Stimulated activated naive CD8-positive, alpha-beta T cell treated with anti-CD3 and anti-CD28 coated beads, Interleukin-15, amount 100 ng/mL, for 72 hours (primary cell): ENCODE measurements at regions not wholly inside any gene's neighbourhood (a gene's known extent, or its start where the extent isn't known, plus 50 kb on each side); places are given as distances from the start of the nearest gene placed in this dataset.

ENCODE experiments used
- ATAC-seq: fragments of 150-1000 bp; cut with Tn5 transposase; 2 replicates; pipeline ENCODE4 v1.10.0; 2021; ENCODE audit warnings: mild to moderate bottlenecking, moderate library complexity
- DNase-seq, 2 donors: peaks; one replicate each; pipeline ENCODE4 v3.0.0; 2021 to 2022
- H3K27ac Mint-ChIP-seq, 2 donors: one replicate each; pipeline ENCODE4 v1.8.0; 2022; ENCODE audit warnings: mild to moderate bottlenecking in 2 of 2, mixed read lengths in 2 of 2, moderate library complexity in 2 of 2
- H3K27me3 Mint-ChIP-seq: one replicate; pipeline ENCODE4 v1.8.0; 2022; ENCODE audit warnings: mixed read lengths
- H3K4me1 Mint-ChIP-seq: one replicate; pipeline ENCODE4 v1.8.0; 2022; ENCODE audit warnings: mild to moderate bottlenecking, mixed read lengths
- H3K4me3 Mint-ChIP-seq, 2 donors: one replicate each; pipeline ENCODE4 v1.8.0; 2022; ENCODE audit warnings: mild to moderate bottlenecking in 2 of 2, mixed read lengths in 2 of 2, moderate library complexity in 1 of 2
- H3K9me3 Mint-ChIP-seq, 2 donors: one replicate each; pipeline ENCODE4 v1.8.0; 2022; ENCODE audit warnings: mixed read lengths in 2 of 2

DNA sequence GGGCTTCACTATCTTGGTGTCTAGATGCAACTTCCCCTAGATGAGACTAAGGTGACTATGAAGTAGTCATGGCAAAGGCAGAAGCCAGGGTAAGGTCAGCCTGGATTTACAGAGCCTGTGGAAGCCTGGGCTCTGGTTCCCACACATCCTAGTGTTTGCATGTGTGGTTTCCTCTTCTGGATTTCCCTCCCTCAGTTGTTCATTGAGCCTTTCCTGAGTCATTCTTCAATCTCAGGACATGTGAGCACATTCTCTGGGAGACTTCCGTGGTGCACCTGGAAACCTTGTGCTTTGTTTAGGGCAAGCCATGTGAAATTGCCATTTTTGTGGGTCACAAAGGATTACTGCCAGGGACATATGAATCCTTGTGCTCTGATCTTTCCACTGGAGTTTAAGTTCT lies 236.6 kb downstream of the C12orf75 start:
- Mint-ChIP-seq H3K27me3 (no peaks in the 10 kb centered on the region), H3K4me3 (no peak overlapping the region), H3K9me3 (no peaks in the 10 kb centered on the region), H3K27ac (no peak overlapping the region), H3K4me1 (no peaks in the 10 kb centered on the region)
- DNase-seq (no peak), ATAC-seq (no peak)

DNA sequence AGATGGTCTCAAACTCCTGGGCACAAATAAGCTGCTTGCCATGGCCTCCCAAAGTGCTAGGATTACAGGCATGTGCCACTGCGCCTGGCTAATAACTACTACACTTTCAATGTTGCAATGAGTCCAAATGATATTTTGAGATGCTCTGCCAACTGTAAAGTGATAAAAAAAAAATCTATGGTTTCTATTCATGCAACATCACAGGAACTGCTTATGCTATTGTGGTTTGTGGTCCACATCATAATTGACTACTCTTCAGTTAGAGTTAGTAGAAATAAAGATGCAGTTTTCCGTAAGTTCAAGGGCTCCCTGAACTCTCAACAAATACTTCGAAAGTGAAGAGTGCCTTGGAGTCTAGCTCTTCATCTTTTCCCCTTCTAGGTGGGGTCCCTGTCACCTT lies 239.4 kb downstream of the C12orf75 start:
- no peaks in the 10 kb centered on the region for H3K4me1 Mint-ChIP-seq
- ATAC-seq (peak; percentile 28), DNase-seq (no peak)
- H3K9me3 Mint-ChIP-seq: no peaks in the 10 kb centered on the region
- H3K27ac Mint-ChIP-seq: no peak overlapping the region
- peaks cover 2% of the 10 kb centered on the region for H3K27me3 Mint-ChIP-seq
- no peak overlapping the region for H3K4me3 Mint-ChIP-seq

DNA sequence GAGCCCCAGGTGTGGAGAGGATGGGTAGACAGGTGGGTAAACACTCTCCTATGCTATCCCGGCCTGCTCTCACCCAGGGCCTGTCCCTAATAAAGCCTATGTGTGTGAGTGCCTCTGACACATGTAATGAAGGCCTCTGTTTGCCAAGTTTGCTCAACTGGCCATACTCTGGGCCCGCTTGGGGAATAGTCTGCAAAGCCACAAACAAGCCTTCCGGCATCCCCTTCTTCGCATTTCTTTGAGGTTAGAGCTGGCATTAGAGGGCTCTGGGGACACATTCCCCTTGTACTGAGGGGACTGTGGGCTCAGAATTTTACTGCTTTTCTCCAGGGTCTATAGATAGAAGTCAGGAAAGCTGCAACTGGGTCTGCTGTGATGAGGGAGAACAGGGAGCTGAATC lies 240.5 kb downstream of the C12orf75 start:
- ATAC-seq (no peak), DNase-seq (no peak)
- Mint-ChIP-seq H3K4me3 (no peak overlapping the region), H3K27me3 (peaks cover 6% of the 10 kb centered on the region), H3K4me1 (no peaks in the 10 kb centered on the region), H3K9me3 (no peaks in the 10 kb centered on the region), H3K27ac (no peak overlapping the region)

DNA sequence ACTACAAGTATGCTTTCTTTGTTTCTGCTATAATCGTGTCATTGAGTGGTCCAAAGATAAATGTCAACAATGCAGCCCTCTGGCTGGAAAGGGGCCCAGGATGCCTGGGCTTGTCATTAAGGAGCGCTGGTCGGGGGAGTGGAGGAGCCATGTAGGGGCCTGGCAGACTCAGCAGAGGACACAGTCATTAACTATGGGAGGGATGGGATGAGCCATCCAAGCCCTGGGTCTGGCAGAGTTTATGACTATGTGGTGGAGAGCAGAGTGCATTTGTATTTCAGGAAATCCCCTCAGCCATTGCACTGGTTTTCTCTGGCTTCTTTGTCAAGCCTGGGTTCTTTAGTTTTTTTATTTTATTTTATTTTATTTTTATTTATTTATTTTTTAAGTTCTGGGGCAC lies 243.1 kb downstream of the C12orf75 start:
- Mint-ChIP-seq H3K27ac (peak overlapping the region in 1 of 2 donors; percentile 30), H3K27me3 (peaks cover 6% of the 10 kb centered on the region), H3K4me1 (no peaks in the 10 kb centered on the region), H3K4me3 (no peak overlapping the region), H3K9me3 (no peaks in the 10 kb centered on the region)
- DNase-seq (no peak), ATAC-seq (no peak)

DNA sequence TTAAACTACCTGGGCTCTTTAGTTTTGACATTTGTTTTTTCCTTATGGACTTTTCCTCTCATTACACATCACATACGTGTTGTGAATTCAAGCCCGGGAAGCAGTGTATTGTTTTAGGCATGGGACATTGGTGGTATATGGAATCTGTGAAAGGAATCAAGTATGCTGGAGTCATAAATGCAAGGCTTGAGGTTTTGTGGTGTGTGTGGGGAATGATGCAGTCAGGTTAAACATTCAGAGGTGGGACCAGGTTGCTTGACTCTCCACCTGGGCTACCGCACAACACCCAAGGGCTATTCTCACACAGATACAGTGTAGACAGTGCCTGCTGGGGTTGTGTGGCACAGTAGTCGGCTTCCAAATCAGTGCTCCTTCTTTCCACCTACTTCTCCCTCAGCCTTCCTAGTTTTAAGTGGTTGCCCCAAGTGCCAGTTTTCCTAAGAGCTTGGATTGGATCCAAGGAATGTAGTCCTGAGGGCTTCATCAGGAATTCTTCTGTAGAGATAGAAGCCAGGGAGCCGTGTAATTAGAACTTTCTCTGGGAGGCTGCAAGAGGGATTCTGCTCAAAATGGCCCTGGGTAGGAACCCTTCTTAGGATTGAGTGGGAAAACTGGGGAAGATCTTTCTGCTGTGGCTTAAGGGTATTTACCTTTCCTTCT lies 243.7 kb downstream of the C12orf75 start:
- Mint-ChIP-seq H3K4me1 (no peaks in the 10 kb centered on the region), H3K9me3 (no peaks in the 10 kb centered on the region), H3K27ac (no peak overlapping the region), H3K27me3 (peaks cover 6% of the 10 kb centered on the region), H3K4me3 (no peak overlapping the region)
- DNase-seq (no peak), ATAC-seq (no peak)

DNA sequence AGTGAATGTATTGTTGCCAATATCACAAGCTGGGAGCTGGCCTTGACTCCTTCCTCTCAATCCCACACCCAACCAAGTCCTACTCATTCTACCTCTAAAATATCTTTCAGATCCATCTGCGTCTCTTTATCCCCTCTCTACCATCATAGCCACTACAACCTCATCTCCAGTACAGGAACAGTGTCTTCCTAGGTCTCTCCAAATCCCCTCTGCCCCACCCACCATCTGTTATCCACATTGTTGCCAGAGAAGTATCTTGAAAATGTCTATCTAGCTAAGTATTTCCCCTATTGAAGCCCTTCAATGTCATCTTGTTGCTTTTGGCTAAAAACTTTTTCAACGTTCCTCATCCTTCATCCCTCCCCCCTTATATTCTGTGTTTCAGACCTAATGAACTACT lies 244.7 kb downstream of the C12orf75 start:
- DNase-seq: no peak
- Mint-ChIP-seq H3K4me1 (no peaks in the 10 kb centered on the region), H3K27me3 (peaks cover 6% of the 10 kb centered on the region), H3K9me3 (no peaks in the 10 kb centered on the region), H3K27ac (no peak overlapping the region), H3K4me3 (no peak overlapping the region)
- ATAC-seq: no peak

DNA sequence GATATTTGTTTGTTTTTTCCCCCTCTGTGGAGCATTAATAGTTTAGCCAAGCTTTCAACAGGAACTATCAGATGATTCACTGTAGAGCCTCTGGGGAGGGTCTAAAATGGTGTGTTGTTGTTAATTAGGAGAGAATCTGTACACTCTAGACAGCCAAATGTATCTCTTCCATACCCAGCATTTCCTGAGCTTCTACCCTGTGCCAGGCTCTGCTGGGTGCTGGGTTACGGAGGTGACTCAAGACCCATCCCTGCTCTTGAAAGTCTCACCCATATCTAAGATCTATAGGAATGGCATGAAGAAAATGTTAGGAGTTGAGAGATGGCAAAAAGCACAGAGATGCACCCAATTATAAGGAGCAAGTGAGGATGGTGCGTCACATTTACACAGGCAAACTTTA lies 245.8 kb downstream of the C12orf75 start:
- H3K4me3 Mint-ChIP-seq: no peak overlapping the region
- no peak for ATAC-seq
- H3K27me3 Mint-ChIP-seq: peaks cover 6% of the 10 kb centered on the region
- no peaks in the 10 kb centered on the region for H3K4me1 Mint-ChIP-seq
- H3K9me3 Mint-ChIP-seq: no peaks in the 10 kb centered on the region
- H3K27ac Mint-ChIP-seq: no peak overlapping the region
- no peak for DNase-seq

DNA sequence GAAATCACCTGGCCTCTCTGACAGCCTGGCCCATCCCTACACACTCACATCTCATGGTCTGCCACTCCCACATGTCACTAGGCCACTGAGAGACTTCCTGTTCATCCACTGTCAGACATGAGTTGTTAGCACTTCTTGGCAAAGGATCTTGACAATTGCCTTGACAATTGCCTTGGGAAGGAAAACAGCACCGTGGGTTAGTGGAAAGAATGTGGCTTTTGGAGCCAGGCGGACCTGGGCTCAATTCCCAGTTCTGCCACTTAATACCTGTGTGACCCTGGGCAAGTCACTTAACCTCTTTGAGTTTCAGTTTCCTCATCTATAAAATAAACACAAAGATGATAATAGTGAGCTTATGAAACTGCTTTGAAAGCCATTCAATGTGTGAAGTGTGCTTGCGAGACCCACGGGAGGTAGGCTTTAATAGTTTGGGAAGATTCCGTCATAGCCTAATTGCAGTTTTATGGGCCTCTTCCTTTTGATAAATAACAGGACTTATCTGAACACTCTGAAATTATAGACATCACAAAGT lies 250.4 kb downstream of the C12orf75 start:
- H3K4me3 Mint-ChIP-seq: no peak overlapping the region
- DNase-seq (no peak), ATAC-seq (no peak)
- H3K27me3 Mint-ChIP-seq: peaks cover 11% of the 10 kb centered on the region
- no peaks in the 10 kb centered on the region for H3K4me1 Mint-ChIP-seq
- H3K27ac Mint-ChIP-seq: no peak overlapping the region
- H3K9me3 Mint-ChIP-seq: no peaks in the 10 kb centered on the region

DNA sequence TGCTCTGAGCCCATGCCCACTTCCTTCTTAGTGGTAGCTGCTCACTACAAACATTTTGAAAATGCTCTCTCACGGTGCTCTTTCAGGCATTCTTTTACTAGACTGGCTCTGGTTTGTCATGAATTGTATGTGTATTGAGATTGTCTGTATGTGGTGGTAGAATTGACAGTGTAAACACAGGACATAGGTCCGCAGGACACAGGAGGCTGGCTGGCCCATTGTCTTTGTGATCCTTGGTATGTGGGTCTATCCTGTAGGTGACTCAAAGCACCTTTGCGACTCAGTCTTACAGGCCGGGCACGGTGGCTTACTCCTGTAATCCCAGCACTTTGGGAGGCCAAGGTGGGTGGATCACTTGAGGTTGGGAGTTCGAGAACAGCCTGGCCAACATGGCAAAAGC lies 250.9 kb downstream of the C12orf75 start:
- H3K27me3 Mint-ChIP-seq: peaks cover 11% of the 10 kb centered on the region
- no peak overlapping the region for H3K27ac Mint-ChIP-seq
- DNase-seq (no peak), ATAC-seq (no peak)
- H3K9me3 Mint-ChIP-seq: no peaks in the 10 kb centered on the region
- H3K4me1 Mint-ChIP-seq: no peaks in the 10 kb centered on the region
- no peak overlapping the region for H3K4me3 Mint-ChIP-seq

DNA sequence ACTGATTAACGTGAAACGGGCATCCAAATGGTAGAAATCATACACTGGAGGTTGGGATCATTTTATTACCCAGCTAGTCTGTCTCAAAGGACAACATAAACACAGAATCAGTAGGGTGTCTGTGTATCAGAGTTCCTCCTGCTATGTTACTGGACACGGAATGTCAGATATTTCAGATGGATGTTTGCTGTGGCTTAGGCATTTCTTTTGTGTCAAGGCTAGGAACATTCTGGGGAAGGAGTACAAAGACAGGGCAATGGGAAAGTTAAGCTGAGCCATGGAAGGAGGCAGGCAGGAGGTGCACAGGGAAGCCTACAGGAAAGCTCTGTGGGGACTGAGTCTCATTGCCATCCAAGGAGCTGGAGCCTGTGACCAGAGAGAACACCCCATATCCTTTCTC lies 254.6 kb downstream of the C12orf75 start:
- Mint-ChIP-seq H3K4me1 (no peaks in the 10 kb centered on the region), H3K27me3 (peaks cover 11% of the 10 kb centered on the region), H3K9me3 (no peaks in the 10 kb centered on the region), H3K27ac (no peak overlapping the region), H3K4me3 (no peak overlapping the region)
- DNase-seq: no peak
- ATAC-seq: no peak

DNA sequence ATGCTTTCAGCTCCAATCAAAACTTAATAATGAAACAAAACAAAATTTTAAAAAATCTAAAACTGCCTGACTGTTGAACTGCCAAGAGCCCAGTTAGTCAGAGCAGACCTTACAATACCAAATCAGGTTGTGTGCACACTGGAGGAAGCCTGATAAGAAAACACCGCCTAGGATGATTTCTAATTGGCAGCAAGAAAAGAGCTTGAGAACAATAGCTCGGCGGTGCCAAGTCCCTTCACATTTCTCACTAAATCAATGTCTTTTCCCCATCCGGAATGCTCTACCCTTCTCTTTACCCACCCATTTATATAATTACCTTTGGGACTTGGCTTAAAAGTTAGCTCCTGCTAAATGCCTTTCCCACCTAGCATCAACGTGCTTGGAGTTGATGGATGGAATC lies 256.7 kb downstream of the C12orf75 start:
- no peak overlapping the region for H3K4me3 Mint-ChIP-seq
- H3K27ac Mint-ChIP-seq: no peak overlapping the region
- peaks cover 11% of the 10 kb centered on the region for H3K27me3 Mint-ChIP-seq
- DNase-seq: no peak
- H3K9me3 Mint-ChIP-seq: no peaks in the 10 kb centered on the region
- H3K4me1 Mint-ChIP-seq: no peaks in the 10 kb centered on the region
- no peak for ATAC-seq

DNA sequence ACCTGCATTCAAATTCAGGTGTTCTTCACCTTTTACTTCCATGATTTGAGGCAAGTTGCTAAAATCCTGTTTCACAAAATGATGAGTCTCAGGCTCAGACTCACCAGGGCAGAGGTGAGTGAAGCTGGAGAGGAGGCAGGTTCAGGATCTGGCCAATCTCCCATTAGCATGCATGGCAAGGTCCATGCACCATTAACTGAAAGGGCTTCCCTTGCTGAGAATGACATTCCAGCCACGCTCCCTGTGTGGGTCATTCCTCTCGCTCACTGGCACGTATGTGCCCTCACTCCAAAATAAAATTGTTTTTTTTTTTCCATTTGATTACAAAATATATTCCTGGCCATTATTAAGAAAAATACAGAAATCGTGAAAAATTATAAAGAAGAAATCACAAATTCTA lies 257.6 kb downstream of the C12orf75 start:
- peaks cover 16% of the 10 kb centered on the region for H3K27me3 Mint-ChIP-seq
- no peak for ATAC-seq
- no peaks in the 10 kb centered on the region for H3K4me1 Mint-ChIP-seq
- no peak overlapping the region for H3K4me3 Mint-ChIP-seq
- no peaks in the 10 kb centered on the region for H3K9me3 Mint-ChIP-seq
- no peak overlapping the region for H3K27ac Mint-ChIP-seq
- DNase-seq: no peak

DNA sequence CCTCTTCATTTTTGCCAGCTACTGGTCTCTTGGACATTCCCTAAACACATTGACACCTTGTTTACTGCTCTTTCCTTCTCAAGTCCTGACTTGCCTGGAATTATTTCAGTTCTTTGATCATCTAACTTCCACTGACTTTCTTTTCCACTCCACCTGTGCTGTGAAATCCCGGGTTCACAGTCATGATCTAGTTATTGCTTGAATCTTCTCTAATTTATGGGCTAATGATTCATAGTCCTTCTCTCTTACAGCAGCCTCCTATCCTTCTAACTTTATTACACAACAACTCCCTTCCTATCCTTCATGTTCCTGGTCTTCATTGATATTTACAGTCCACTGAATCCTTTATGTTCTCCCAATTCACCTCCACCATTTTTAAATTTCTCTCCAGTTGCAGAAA lies 260.1 kb downstream of the C12orf75 start:
- no peak for ATAC-seq

DNA sequence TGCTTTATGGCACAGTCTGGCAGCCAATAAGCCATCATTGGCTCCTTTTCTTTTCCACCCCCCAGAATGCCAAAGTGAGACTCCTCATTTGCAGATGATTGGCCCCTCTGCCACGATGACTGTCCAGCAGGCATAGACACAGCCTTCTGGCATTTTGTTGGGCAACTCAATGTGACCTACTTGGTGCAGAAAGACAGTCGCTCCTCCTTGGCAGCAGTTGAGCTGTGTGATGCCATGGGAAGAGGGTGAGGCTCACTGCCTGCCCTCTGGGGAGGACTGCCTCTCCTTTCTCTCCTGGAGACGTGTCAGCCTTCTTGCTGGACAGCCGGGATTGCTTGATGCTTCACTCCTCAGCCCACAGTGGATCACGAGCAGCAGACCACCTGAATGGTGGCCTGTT lies 264.9 kb downstream of the C12orf75 start:
- no peaks in the 10 kb centered on the region for H3K9me3 Mint-ChIP-seq
- DNase-seq (no peak), ATAC-seq (no peak)
- H3K4me1 Mint-ChIP-seq: no peaks in the 10 kb centered on the region
- H3K4me3 Mint-ChIP-seq: no peak overlapping the region
- H3K27ac Mint-ChIP-seq: no peak overlapping the region
- peaks cover 19% of the 10 kb centered on the region for H3K27me3 Mint-ChIP-seq

More for the DNA sequence above, 260.1 kb downstream of the C12orf75 start:
- no peaks in the 10 kb centered on the region for H3K9me3 Mint-ChIP-seq
- no peaks in the 10 kb centered on the region for H3K4me1 Mint-ChIP-seq
- H3K27ac Mint-ChIP-seq: no peak overlapping the region
- H3K27me3 Mint-ChIP-seq: peaks cover 15% of the 10 kb centered on the region
- no peak for DNase-seq
- no peak overlapping the region for H3K4me3 Mint-ChIP-seq

DNA sequence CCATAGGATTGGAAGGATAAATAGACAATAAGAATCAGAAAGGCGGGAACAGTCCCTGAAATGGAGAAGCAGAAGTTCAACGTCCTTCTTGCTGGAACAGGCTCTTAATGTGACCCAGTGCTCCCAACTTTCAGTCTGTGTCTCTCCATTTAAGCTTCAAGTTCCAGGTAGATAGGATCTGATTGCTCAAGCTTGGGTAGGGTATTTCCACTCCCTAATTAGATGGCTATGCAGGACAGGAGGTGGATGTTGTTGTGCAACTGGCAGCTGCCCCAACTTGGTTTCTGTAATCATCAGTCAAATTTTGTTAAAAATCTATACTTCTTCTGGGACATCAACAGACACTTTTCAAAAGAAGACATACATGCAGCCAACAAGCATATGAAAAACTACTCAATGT lies 266.2 kb downstream of the C12orf75 start:
- no peaks in the 10 kb centered on the region for H3K4me1 Mint-ChIP-seq
- ATAC-seq (no peak), DNase-seq (no peak)
- H3K9me3 Mint-ChIP-seq: no peaks in the 10 kb centered on the region
- H3K27me3 Mint-ChIP-seq: peaks cover 25% of the 10 kb centered on the region
- no peak overlapping the region for H3K4me3 Mint-ChIP-seq
- H3K27ac Mint-ChIP-seq: no peak overlapping the region

DNA sequence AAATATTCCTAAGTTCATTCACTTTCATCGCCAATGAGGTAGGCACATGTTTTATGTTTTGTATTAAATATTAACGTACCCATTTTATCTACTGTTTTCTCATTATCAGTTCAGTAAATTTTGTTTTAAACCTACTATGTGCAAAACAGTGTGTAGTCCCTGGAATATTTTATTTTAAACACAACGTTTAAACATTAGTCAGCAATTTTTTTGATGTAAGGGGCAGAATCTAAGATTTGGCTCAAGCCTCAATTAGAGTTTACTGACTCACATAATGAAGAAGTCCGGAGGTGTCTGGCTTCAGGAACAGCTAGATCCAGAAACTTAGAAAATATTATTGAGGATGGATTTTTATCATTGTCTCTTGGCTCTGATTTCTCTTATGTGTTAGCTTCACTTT lies 267.5 kb downstream of the C12orf75 start:
- Mint-ChIP-seq H3K27me3 (peaks cover 23% of the 10 kb centered on the region), H3K4me3 (no peak overlapping the region), H3K27ac (no peak overlapping the region), H3K9me3 (peaks cover 0 to under 1% of the 10 kb centered on the region in 2 donors), H3K4me1 (no peaks in the 10 kb centered on the region)
- ATAC-seq (no peak), DNase-seq (no peak)

DNA sequence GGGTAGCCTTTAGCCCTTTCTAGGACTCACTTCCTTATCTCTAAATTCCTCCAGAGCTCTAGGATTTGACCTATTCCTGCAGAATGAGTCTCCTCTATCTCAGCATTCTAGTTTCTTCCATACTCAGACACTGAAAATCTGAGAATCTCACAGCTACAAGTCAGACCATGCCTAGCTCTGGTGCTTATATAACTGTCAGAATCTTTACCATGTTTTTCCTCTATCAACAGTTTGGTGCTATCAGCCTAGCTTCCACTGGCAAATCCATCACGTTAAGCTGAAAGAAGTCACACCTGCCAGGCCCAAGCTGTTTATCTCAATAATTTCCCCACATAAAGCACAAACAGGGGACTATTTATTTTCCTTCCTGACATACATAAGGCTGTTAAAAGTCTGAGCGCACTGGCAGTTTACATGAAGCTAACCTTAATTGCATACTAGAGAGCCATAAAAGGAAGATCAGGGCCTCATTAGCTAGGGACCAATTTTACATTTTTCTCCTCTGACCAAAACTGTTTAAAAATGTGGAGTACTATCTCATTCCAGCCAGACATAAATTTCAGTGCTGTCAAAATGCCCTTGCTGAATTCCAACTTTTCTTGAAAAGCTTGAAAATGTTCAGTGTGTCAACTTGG lies 270.5 kb downstream of the C12orf75 start:
- ATAC-seq: no peak
- Mint-ChIP-seq H3K27ac (no peak overlapping the region), H3K27me3 (peaks cover 11% of the 10 kb centered on the region), H3K9me3 (peaks cover 0 to 4% of the 10 kb centered on the region in 2 donors), H3K4me3 (no peak overlapping the region), H3K4me1 (no peaks in the 10 kb centered on the region)
- DNase-seq: no peak
